ENCODE measurements at regions not wholly inside any gene's neighbourhood (a gene's known extent, or its start where the extent isn't known, plus 50 kb on each side); places are given as distances from the start of the nearest gene placed in this dataset.

DNA sequence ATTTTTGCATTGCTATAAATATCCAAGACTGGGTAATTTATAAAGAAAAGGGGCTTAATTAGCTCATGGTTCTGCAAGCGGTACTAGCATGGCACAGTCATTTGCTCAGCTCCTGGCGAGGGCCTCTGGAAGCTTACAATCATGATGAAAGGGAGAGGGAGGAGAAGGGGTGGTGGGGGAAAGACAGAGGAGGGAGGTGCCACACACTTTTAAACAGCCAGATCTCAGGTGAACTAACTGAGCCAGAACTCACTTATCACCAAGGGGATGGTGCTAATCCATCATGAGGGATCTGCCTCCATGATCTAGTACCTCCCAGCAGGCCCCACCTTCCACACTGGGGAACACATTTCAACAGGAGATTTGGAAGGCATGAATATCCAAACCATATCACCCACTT, 476.3 kb downstream of the PCNX1 start:
- no peak overlapping the region for H3K4me3 ChIP-seq (ENCODE audit: low read length, poor library complexity, severe bottlenecking)
- H3F3A ChIP-seq (ENCODE audit: low read depth) = no peaks in the 10 kb centered on the region
- no peaks in the 10 kb centered on the region; the same call in 1 of the 2 replicates for H3K36me3 ChIP-seq (ENCODE audit: insufficient read depth, low read length)
- no peaks in the 10 kb centered on the region for H3K9me3 ChIP-seq (ENCODE audit: insufficient read depth, low read depth, low read length)
- H4K20me1 ChIP-seq (ENCODE audit: insufficient read depth, low read length, poor library complexity, severe bottlenecking) = peaks cover 8% of the 10 kb centered on the region
- no peak for TF ChIP-seq EZH2phosphoT487 (IDR thresholded peaks at IDR 0.05; ENCODE audit: borderline replicate concordance)
- TF ChIP-seq, protein P1, sequence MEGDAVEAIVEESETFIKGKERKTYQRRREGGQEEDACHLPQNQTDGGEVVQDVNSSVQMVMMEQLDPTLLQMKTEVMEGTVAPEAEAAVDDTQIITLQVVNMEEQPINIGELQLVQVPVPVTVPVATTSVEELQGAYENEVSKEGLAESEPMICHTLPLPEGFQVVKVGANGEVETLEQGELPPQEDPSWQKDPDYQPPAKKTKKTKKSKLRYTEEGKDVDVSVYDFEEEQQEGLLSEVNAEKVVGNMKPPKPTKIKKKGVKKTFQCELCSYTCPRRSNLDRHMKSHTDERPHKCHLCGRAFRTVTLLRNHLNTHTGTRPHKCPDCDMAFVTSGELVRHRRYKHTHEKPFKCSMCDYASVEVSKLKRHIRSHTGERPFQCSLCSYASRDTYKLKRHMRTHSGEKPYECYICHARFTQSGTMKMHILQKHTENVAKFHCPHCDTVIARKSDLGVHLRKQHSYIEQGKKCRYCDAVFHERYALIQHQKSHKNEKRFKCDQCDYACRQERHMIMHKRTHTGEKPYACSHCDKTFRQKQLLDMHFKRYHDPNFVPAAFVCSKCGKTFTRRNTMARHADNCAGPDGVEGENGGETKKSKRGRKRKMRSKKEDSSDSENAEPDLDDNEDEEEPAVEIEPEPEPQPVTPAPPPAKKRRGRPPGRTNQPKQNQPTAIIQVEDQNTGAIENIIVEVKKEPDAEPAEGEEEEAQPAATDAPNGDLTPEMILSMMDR (conservative IDR thresholded peaks at IDR 0.05; ENCODE audit: low read length) = no peak
- H2AFZ ChIP-seq (ENCODE audit: low read length) = no peak overlapping the region
- H3K9ac ChIP-seq (ENCODE audit: low read depth, low read length, poor library complexity, severe bottlenecking) = no peak overlapping the region
- H3K9me2 ChIP-seq (replicated peaks; ENCODE audit: low read depth, low read length) = no peaks in the 10 kb centered on the region
- H3K4me2 ChIP-seq (ENCODE audit: low read depth, low read length, poor library complexity, severe bottlenecking) = no peak overlapping the region
- H3K27me3 ChIP-seq (ENCODE audit: insufficient read depth, low read length, poor library complexity, severe bottlenecking) = no peaks in the 10 kb centered on the region
- peaks cover 9% of the 10 kb centered on the region for H3K4me1 ChIP-seq (ENCODE audit: insufficient read depth, low read length, poor library complexity, severe bottlenecking)
- H3K79me2 ChIP-seq (ENCODE audit: insufficient read depth, low read length) = peaks cover 86% of the 10 kb centered on the region

DNA sequence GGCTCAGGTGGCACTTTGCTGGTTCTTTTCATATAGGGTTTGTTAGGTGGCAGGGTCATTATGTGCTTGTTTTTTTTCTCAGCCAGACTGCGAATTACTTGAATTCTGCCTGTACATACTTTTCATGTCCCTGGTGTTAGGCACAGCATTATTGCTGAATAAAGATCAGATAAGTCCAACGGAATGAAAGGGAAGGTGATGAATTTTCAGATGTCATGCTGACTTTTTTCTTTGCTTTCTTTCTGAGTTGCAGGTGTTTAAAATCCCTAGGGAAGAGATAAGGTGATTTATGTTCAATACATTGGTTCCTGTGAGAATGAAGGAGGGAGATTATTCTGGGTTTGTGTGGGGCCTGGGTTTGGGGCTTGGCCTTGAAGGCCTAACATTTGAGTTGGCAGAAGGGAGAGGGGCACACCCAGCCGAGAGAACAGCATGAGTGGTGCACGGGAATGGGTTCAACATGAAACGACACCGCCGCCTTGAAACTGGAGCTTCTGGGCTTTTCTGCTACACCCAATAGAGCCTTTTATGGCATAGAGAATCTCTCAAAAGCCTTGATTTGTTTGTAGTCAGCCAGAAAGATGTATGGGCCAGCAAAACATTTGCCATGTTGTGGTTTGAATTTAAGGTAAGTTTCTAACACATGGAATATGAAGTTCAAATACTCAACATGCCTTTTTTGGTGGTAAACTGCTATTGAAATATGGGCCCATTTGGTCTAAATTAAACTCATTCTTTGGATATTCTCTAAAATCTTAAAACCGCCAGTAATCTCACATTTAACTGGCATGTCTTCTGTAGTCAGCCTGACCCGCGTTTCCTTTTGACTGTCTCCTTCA, 477.0 kb downstream of the PCNX1 start:
- Histone ChIP-seq H3K9ac (ENCODE audit: low read depth, low read length, poor library complexity, severe bottlenecking) (no peak overlapping the region), H3K4me1 (ENCODE audit: insufficient read depth, low read length, poor library complexity, severe bottlenecking) (peaks cover 12% of the 10 kb centered on the region), H2AFZ (ENCODE audit: low read length) (no peak overlapping the region), H3K36me3 (ENCODE audit: insufficient read depth, low read length) (no peaks in the 10 kb centered on the region; the same call in 1 of the 2 replicates), H3K27me3 (ENCODE audit: insufficient read depth, low read length, poor library complexity, severe bottlenecking) (no peaks in the 10 kb centered on the region), H3K4me3 (ENCODE audit: low read length, poor library complexity, severe bottlenecking) (no peak overlapping the region), H3K9me3 (ENCODE audit: insufficient read depth, low read depth, low read length) (no peaks in the 10 kb centered on the region), H3K4me2 (ENCODE audit: low read depth, low read length, poor library complexity, severe bottlenecking) (no peak overlapping the region), H3K79me2 (ENCODE audit: insufficient read depth, low read length) (peaks cover 86% of the 10 kb centered on the region), H3K9me2 (replicated peaks; ENCODE audit: low read depth, low read length) (no peaks in the 10 kb centered on the region), H4K20me1 (ENCODE audit: insufficient read depth, low read length, poor library complexity, severe bottlenecking) (peaks cover 11% of the 10 kb centered on the region), H3F3A (ENCODE audit: low read depth) (no peaks in the 10 kb centered on the region)
- TF ChIP-seq, protein P1 (conservative IDR thresholded peaks at IDR 0.05; ENCODE audit: low read length) = no peak
- no peak for TF ChIP-seq EZH2phosphoT487 (IDR thresholded peaks at IDR 0.05; ENCODE audit: borderline replicate concordance)

DNA sequence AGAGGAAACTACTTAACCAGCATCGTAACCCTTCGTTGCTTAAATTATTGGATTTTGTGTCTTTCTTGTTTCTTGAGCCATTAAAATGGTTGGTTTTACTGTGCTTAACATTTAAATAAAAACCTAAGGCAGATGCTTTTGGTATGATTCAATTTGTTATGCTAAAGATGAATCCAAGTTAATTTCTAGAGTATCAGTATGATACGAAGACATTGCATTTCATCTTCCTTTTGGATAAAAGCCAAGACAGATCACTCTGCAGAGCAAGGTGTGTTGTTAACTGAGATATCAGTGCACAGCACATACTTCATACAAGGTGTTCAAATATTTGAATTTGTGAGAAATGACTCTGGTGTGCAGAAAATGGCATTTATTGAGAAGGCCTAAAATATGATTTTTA, 480.5 kb downstream of the PCNX1 start:
- Histone ChIP-seq H3K9me2 (replicated peaks; ENCODE audit: low read depth, low read length) (no peaks in the 10 kb centered on the region), H4K20me1 (ENCODE audit: insufficient read depth, low read length, poor library complexity, severe bottlenecking) (peaks cover 29% of the 10 kb centered on the region), H3K9me3 (ENCODE audit: insufficient read depth, low read depth, low read length) (no peaks in the 10 kb centered on the region), H3K4me2 (ENCODE audit: low read depth, low read length, poor library complexity, severe bottlenecking) (no peak overlapping the region), H3K4me1 (ENCODE audit: insufficient read depth, low read length, poor library complexity, severe bottlenecking) (peaks cover 26% of the 10 kb centered on the region), H3F3A (ENCODE audit: low read depth) (no peaks in the 10 kb centered on the region), H3K27me3 (ENCODE audit: insufficient read depth, low read length, poor library complexity, severe bottlenecking) (no peaks in the 10 kb centered on the region), H3K4me3 (ENCODE audit: low read length, poor library complexity, severe bottlenecking) (no peak overlapping the region), H2AFZ (ENCODE audit: low read length) (no peak overlapping the region), H3K9ac (ENCODE audit: low read depth, low read length, poor library complexity, severe bottlenecking) (no peak overlapping the region), H3K79me2 (ENCODE audit: insufficient read depth, low read length) (peaks cover 84% of the 10 kb centered on the region), H3K36me3 (ENCODE audit: insufficient read depth, low read length) (no peaks in the 10 kb centered on the region; the same call in 1 of the 2 replicates)
- TF ChIP-seq, protein P1 (conservative IDR thresholded peaks at IDR 0.05; ENCODE audit: low read length) = no peak
- TF ChIP-seq EZH2phosphoT487 (IDR thresholded peaks at IDR 0.05; ENCODE audit: borderline replicate concordance) = no peak

Data from Loucy (cell line).